ENCODE measurements at regions not wholly inside any gene's neighbourhood (a gene's known extent, or its start where the extent isn't known, plus 50 kb on each side); places are given as distances from the start of the nearest gene placed in this dataset.

GRCh38 chr10:10919976-10920375 is 97.7 kb upstream of the CELF2 start:
- Histone ChIP-seq H3K27ac (ENCODE audit: low read depth, low read length) (no peak overlapping the region), H3F3A (ENCODE audit: insufficient read depth) (no peaks in the 10 kb centered on the region), H3K4me3 (ENCODE audit: insufficient read depth, low read length, poor library complexity, severe bottlenecking) (no peak overlapping the region), H3K4me2 (ENCODE audit: low read depth, low read length, poor library complexity, severe bottlenecking) (no peak overlapping the region), H3K9me3 (ENCODE audit: insufficient read depth, low read length) (no peaks in the 10 kb centered on the region), H3K9ac (ENCODE audit: low read length) (no peak overlapping the region), H3K79me2 (ENCODE audit: insufficient read depth, low read length) (no peaks in the 10 kb centered on the region), H3K36me3 (ENCODE audit: low read length) (no peaks in the 10 kb centered on the region), H3K9me2 (replicated peaks; ENCODE audit: insufficient read depth, low read length) (no peaks in the 10 kb centered on the region), H2AFZ (ENCODE audit: low read depth, low read length, severe bottlenecking) (no peak overlapping the region), H3K27me3 (ENCODE audit: low read length) (no peaks in the 10 kb centered on the region), H4K20me1 (ENCODE audit: low read depth, low read length) (no peaks in the 10 kb centered on the region)
- TF ChIP-seq EZH2phosphoT487 (conservative IDR thresholded peaks at IDR 0.05; ENCODE audit: low read length), result no peak

- Histone ChIP-seq H3K27me3 (ENCODE audit: low read length) (no peaks in the 10 kb centered on the region), H3K79me2 (ENCODE audit: insufficient read depth, low read length) (no peaks in the 10 kb centered on the region), H3F3A (ENCODE audit: insufficient read depth) (no peaks in the 10 kb centered on the region), H3K9me2 (replicated peaks; ENCODE audit: insufficient read depth, low read length) (no peaks in the 10 kb centered on the region), H3K36me3 (ENCODE audit: low read length) (no peaks in the 10 kb centered on the region), H3K27ac (ENCODE audit: low read depth, low read length) (no peak overlapping the region), H3K4me3 (ENCODE audit: insufficient read depth, low read length, poor library complexity, severe bottlenecking) (no peak overlapping the region), H3K4me2 (ENCODE audit: low read depth, low read length, poor library complexity, severe bottlenecking) (no peak overlapping the region), H2AFZ (ENCODE audit: low read depth, low read length, severe bottlenecking) (no peak overlapping the region), H3K9ac (ENCODE audit: low read length) (no peak overlapping the region), H3K9me3 (ENCODE audit: insufficient read depth, low read length) (no peaks in the 10 kb centered on the region), H4K20me1 (ENCODE audit: low read depth, low read length) (no peaks in the 10 kb centered on the region)
- TF ChIP-seq EZH2phosphoT487 (conservative IDR thresholded peaks at IDR 0.05; ENCODE audit: low read length) (no peak), CTCF (IDR thresholded peaks at IDR 0.05; ENCODE audit: insufficient read depth, low read length, poor library complexity, severe bottlenecking) (no peak)
Observed at GRCh38 chr10:10921826-10922461, 95.7 kb upstream of the CELF2 start.

- Histone ChIP-seq H3F3A (ENCODE audit: insufficient read depth) (no peaks in the 10 kb centered on the region), H4K20me1 (ENCODE audit: low read depth, low read length) (no peaks in the 10 kb centered on the region), H2AFZ (ENCODE audit: low read depth, low read length, severe bottlenecking) (no peak overlapping the region), H3K27me3 (ENCODE audit: low read length) (no peaks in the 10 kb centered on the region), H3K36me3 (ENCODE audit: low read length) (no peaks in the 10 kb centered on the region), H3K9me2 (replicated peaks; ENCODE audit: insufficient read depth, low read length) (no peaks in the 10 kb centered on the region), H3K9ac (ENCODE audit: low read length) (no peak overlapping the region), H3K79me2 (ENCODE audit: insufficient read depth, low read length) (no peaks in the 10 kb centered on the region), H3K27ac (ENCODE audit: low read depth, low read length) (no peak overlapping the region), H3K4me2 (ENCODE audit: low read depth, low read length, poor library complexity, severe bottlenecking) (no peak overlapping the region), H3K9me3 (ENCODE audit: insufficient read depth, low read length) (no peaks in the 10 kb centered on the region), H3K4me3 (ENCODE audit: insufficient read depth, low read length, poor library complexity, severe bottlenecking) (no peak overlapping the region)
- TF ChIP-seq CTCF (IDR thresholded peaks at IDR 0.05; ENCODE audit: insufficient read depth, low read length, poor library complexity, severe bottlenecking) (no peak), EZH2phosphoT487 (conservative IDR thresholded peaks at IDR 0.05; ENCODE audit: low read length) (no peak)
Observed at GRCh38 chr10:10923029-10923651, 94.5 kb upstream of the CELF2 start.

- no peak overlapping the region for H3K4me2 ChIP-seq (ENCODE audit: low read depth, low read length, poor library complexity, severe bottlenecking)
- H3K79me2 ChIP-seq (ENCODE audit: insufficient read depth, low read length), result no peaks in the 10 kb centered on the region
- no peak for TF ChIP-seq CTCF (IDR thresholded peaks at IDR 0.05; ENCODE audit: insufficient read depth, low read length, poor library complexity, severe bottlenecking)
- no peak for TF ChIP-seq EZH2phosphoT487 (conservative IDR thresholded peaks at IDR 0.05; ENCODE audit: low read length)
Observed at GRCh38 chr10:10925667-10926066, 92.0 kb upstream of the CELF2 start.

More at GRCh38 chr10:10925667-10926066, 92.0 kb upstream of the CELF2 start:
- Histone ChIP-seq H3K27ac (ENCODE audit: low read depth, low read length) (no peak overlapping the region), H3F3A (ENCODE audit: insufficient read depth) (no peaks in the 10 kb centered on the region), H3K36me3 (ENCODE audit: low read length) (no peaks in the 10 kb centered on the region), H3K9me3 (ENCODE audit: insufficient read depth, low read length) (no peaks in the 10 kb centered on the region), H3K4me3 (ENCODE audit: insufficient read depth, low read length, poor library complexity, severe bottlenecking) (no peak overlapping the region), H3K27me3 (ENCODE audit: low read length) (no peaks in the 10 kb centered on the region), H3K9ac (ENCODE audit: low read length) (no peak overlapping the region), H2AFZ (ENCODE audit: low read depth, low read length, severe bottlenecking) (no peak overlapping the region), H4K20me1 (ENCODE audit: low read depth, low read length) (no peaks in the 10 kb centered on the region), H3K9me2 (replicated peaks; ENCODE audit: insufficient read depth, low read length) (no peaks in the 10 kb centered on the region)
